MM.1S (cell line): ENCODE measurements at regions not wholly inside any gene's neighbourhood (a gene's known extent, or its start where the extent isn't known, plus 50 kb on each side); places are given as distances from the start of the nearest gene placed in this dataset.

Source experiments
- CTCF ChIP-seq: fragments of 300-600 bp; sonication (generic); IDR thresholded peaks from 2 replicates; pipeline ENCODE4 v1.5.1; 2016; ENCODE audit warnings: antibody characterized with exemption, low read length, mixed read lengths
- EZH2 ChIP-seq: fragments of 300-600 bp; sonication (generic); optimal IDR thresholded peaks from 2 replicates; pipeline ENCODE3; 2017; ENCODE audit warnings: low read depth, mild to moderate bottlenecking, antibody characterized with exemption, low read length, mixed read lengths
- EZH2phosphoT487 ChIP-seq: fragments of 300-600 bp; sonication (generic); IDR thresholded peaks from 2 replicates; pipeline ENCODE4 v1.6.1; 2018; ENCODE audit warnings: antibody characterized with exemption, low read length

- TF ChIP-seq CTCF: no peak
- TF ChIP-seq EZH2: no peak
- TF ChIP-seq EZH2phosphoT487: no peak
These were observed 307.4 kb upstream of the DPPA4 start for GRCh38 chr3:109644746-109645145.
